SK-N-SH treated with all-trans-retinoic acid at 6 μM for 48 hours (cell line): ENCODE measurements at regions not wholly inside any gene's neighbourhood (a gene's known extent, or its start where the extent isn't known, plus 50 kb on each side); places are given as distances from the start of the nearest gene placed in this dataset.

Experiments
- ATAC-seq: fragments of 200-7000 bp; cut with Tn5 transposase; 3 replicates; pipeline ENCODE4 v1.9.1; 2020; ENCODE audit warnings: mild to moderate bottlenecking, moderate library complexity
- ARNTL ChIP-seq: fragments of 450-650 bp; formaldehyde crosslinking; IDR thresholded peaks from 2 replicates; pipeline ENCODE4 v1.5.0; 2020; ENCODE audit warnings: low read depth, mild to moderate bottlenecking, moderate library complexity, borderline replicate concordance
- BACH2 ChIP-seq: fragments of 250-450 bp; sonication (Bioruptor Pico); IDR thresholded peaks from 2 replicates; pipeline ENCODE4 v1.9.0; 2021; ENCODE audit warnings: mild to moderate bottlenecking, borderline replicate concordance
- CREB5 ChIP-seq: fragments of 250-450 bp; sonication (Bioruptor Pico); IDR thresholded peaks from 2 replicates; pipeline ENCODE4 v1.5.1; 2020; ENCODE audit warnings: low read depth, mild to moderate bottlenecking, moderate library complexity
- CSDC2 ChIP-seq: fragments of 250-450 bp; sonication (Bioruptor Pico); IDR thresholded peaks from 2 replicates; pipeline ENCODE4 v1.5.0; 2020; ENCODE audit warnings: mild to moderate bottlenecking, moderate library complexity
- CSRNP3 ChIP-seq: fragments of 250-450 bp; sonication (Bioruptor Pico); IDR thresholded peaks from 2 replicates; pipeline ENCODE4 v1.5.1; 2021; ENCODE audit warnings: mild to moderate bottlenecking, moderate library complexity
- ESRRG ChIP-seq: fragments of 250-450 bp; sonication (Bioruptor Pico); IDR thresholded peaks from 2 replicates; pipeline ENCODE4 v1.6.1; 2021; ENCODE audit warnings: mild to moderate bottlenecking
- GLIS3 ChIP-seq: fragments of 250-450 bp; sonication (Bioruptor Pico); IDR thresholded peaks from 2 replicates; pipeline ENCODE4 v1.5.0; 2020; ENCODE audit warnings: mild to moderate bottlenecking, moderate library complexity
- ISL1 ChIP-seq: fragments of 250-450 bp; sonication (Bioruptor Pico); IDR thresholded peaks from 2 replicates; pipeline ENCODE4 v2.1.2; 2022; ENCODE audit warnings: mild to moderate bottlenecking, moderate library complexity
- PATZ1 ChIP-seq: fragments of 250-450 bp; sonication (Bioruptor Pico); IDR thresholded peaks from 2 replicates; pipeline ENCODE4 v1.8.0; 2020; ENCODE audit warnings: mild to moderate bottlenecking, moderate library complexity, borderline replicate concordance
- POU6F1 ChIP-seq: fragments of 250-450 bp; sonication (Bioruptor Pico); IDR thresholded peaks from 2 replicates; pipeline ENCODE4 v1.8.0; 2021; ENCODE audit warnings: low read depth, mild to moderate bottlenecking, moderate library complexity, borderline replicate concordance
- RARB ChIP-seq: fragments of 250-450 bp; sonication (Bioruptor Pico); IDR thresholded peaks from 2 replicates; pipeline ENCODE4 v1.8.0; 2021; ENCODE audit warnings: mild to moderate bottlenecking, moderate library complexity
- SNAI2 ChIP-seq: fragments of 250-450 bp; sonication (Bioruptor Pico); IDR thresholded peaks from 2 replicates; pipeline ENCODE4 v1.5.0; 2020; ENCODE audit warnings: mild to moderate bottlenecking, moderate library complexity
- TOX ChIP-seq: fragments of 250-450 bp; sonication (Bioruptor Pico); IDR thresholded peaks from 2 replicates; pipeline ENCODE4 v1.8.0; 2021; ENCODE audit warnings: mild to moderate bottlenecking, moderate library complexity, borderline replicate concordance
- TSHZ2 ChIP-seq: fragments of 250-450 bp; sonication (Bioruptor Pico); IDR thresholded peaks from 2 replicates; pipeline ENCODE4 v1.5.0; 2020; ENCODE audit warnings: mild to moderate bottlenecking, moderate library complexity
- ZFP3 ChIP-seq: fragments of 250-450 bp; sonication (Bioruptor Pico); IDR thresholded peaks from 2 replicates; pipeline ENCODE4 v1.5.0; 2020; ENCODE audit warnings: mild to moderate bottlenecking, moderate library complexity
- ZFP30 ChIP-seq: fragments of 450-650 bp; formaldehyde crosslinking; IDR thresholded peaks from 2 replicates; pipeline ENCODE4 v1.5.0; 2022; ENCODE audit warnings: mild to moderate bottlenecking, moderate library complexity
- ZNF70 ChIP-seq: fragments of 450-650 bp; formaldehyde crosslinking; IDR thresholded peaks from 2 replicates; pipeline ENCODE4 v1.5.0; 2020; ENCODE audit warnings: mild to moderate bottlenecking, moderate library complexity
- ZNF8 ChIP-seq: fragments of 450-650 bp; formaldehyde crosslinking; IDR thresholded peaks from 2 replicates; pipeline ENCODE4 v1.5.0; 2020; ENCODE audit warnings: mild to moderate bottlenecking, moderate library complexity

- TF ChIP-seq ZFP3 (CRISPR knock-in tag): no peak
These were observed 88.8 kb upstream of the PLS3 start for GRCh38 chrX:115472131-115472530.

GRCh38 chrX:115486510-115486909, 74.5 kb upstream of the PLS3 start:
- TF ChIP-seq PATZ1 (CRISPR knock-in tag) (no peak), ISL1 (CRISPR knock-in tag) (no peak), BACH2 (no peak), ZNF8 (CRISPR knock-in tag) (peak; percentile 60), ZFP30 (no peak), CREB5 (CRISPR knock-in tag) (no peak)

More at GRCh38 chrX:115472131-115472530, 88.8 kb upstream of the PLS3 start:
- no peak for ATAC-seq

GRCh38 chrX:115487608-115488007, 73.4 kb upstream of the PLS3 start:
- ATAC-seq: no peak
- TF ChIP-seq ZNF70 (CRISPR knock-in tag): no peak
- no peak for TF ChIP-seq ZFP3 (CRISPR knock-in tag)
- no peak for TF ChIP-seq POU6F1 (CRISPR knock-in tag)
- TF ChIP-seq TOX (CRISPR knock-in tag): no peak
- TF ChIP-seq PATZ1 (CRISPR knock-in tag): no peak
- no peak for TF ChIP-seq ESRRG
- no peak for TF ChIP-seq SNAI2 (CRISPR knock-in tag)
- no peak for TF ChIP-seq ZFP30
- TF ChIP-seq BACH2: no peak
- TF ChIP-seq GLIS3 (CRISPR knock-in tag): no peak
- no peak for TF ChIP-seq ARNTL (CRISPR knock-in tag)
- no peak for TF ChIP-seq ISL1 (CRISPR knock-in tag)
- no peak for TF ChIP-seq CSDC2 (CRISPR knock-in tag)

More at GRCh38 chrX:115486510-115486909, 74.5 kb upstream of the PLS3 start:
- no peak for ATAC-seq

- TF ChIP-seq ZFP30: no peak
- no peak for TF ChIP-seq ZNF8 (CRISPR knock-in tag)
- no peak for ATAC-seq
These were observed 70.2 kb upstream of the PLS3 start for GRCh38 chrX:115490814-115491213.

- no peak for ATAC-seq
- TF ChIP-seq ZFP3 (CRISPR knock-in tag) (no peak), BACH2 (no peak), ZNF8 (CRISPR knock-in tag) (no peak), SNAI2 (CRISPR knock-in tag) (no peak), CSRNP3 (CRISPR knock-in tag) (no peak), CREB5 (CRISPR knock-in tag) (no peak), TSHZ2 (CRISPR knock-in tag) (no peak), PATZ1 (CRISPR knock-in tag) (no peak), ARNTL (CRISPR knock-in tag) (no peak), RARB (CRISPR knock-in tag) (no peak)
These were observed 69.2 kb upstream of the PLS3 start for GRCh38 chrX:115491766-115492165.
